Keratinocyte (primary cell): ENCODE measurements at regions not wholly inside any gene's neighbourhood (a gene's known extent, or its start where the extent isn't known, plus 50 kb on each side); places are given as distances from the start of the nearest gene placed in this dataset.

Source experiments
- CTCF ChIP-seq, 3 experiments: IDR thresholded peaks in 1 of 3; conservative IDR thresholded peaks in 1 of 3; optimal IDR thresholded peaks in 1 of 3; 2 replicates in 2 of 3; 3 replicates in 1 of 3; pipeline versions ENCODE3 to v1.5.1; 2011; ENCODE audit warnings: low read length in 3 of 3, mild to moderate bottlenecking in 3 of 3, moderate library complexity in 2 of 3, control low read depth in 1 of 3, inconsistent platforms in 1 of 3; ENCODE audit not compliant: insufficient read depth in 2 of 3; ENCODE audit errors: extremely low read depth in 1 of 3
- EZH2 ChIP-seq: IDR thresholded peaks from one replicate; pipeline ENCODE4 v1.6.1; 2012; ENCODE audit warnings: inconsistent platforms, mild to moderate bottlenecking, low read length, moderate library complexity

GRCh38 chr5:100654895-100655294 is 119.7 kb downstream of the FAM174A start:
- TF ChIP-seq CTCF (optimal IDR thresholded peaks at IDR 0.05 in 1 of 3, IDR thresholded peaks at IDR 0.05 in 1 of 3, conservative IDR thresholded peaks at IDR 0.05 in 1 of 3; ENCODE audit: extremely low read depth in 1 of 3, insufficient read depth in 2 of 3, low read length in 3 of 3), result no peak
- TF ChIP-seq EZH2, result no peak
